OCI-LY3 (cell line): ENCODE measurements at regions not wholly inside any gene's neighbourhood (a gene's known extent, or its start where the extent isn't known, plus 50 kb on each side); places are given as distances from the start of the nearest gene placed in this dataset.

ENCODE experiments used
- H2AFZ ChIP-seq: fragments of 200-600, 300-600 bp; shearing (Covaris generic); 2 replicates; pipeline ENCODE4 v1.6.0; 2014; ENCODE audit warnings: antibody characterized with exemption, low read depth, low read length
- H3K27ac ChIP-seq: fragments of 200-600, 300-600 bp; sonication (generic); 2 replicates; pipeline ENCODE4 v1.5.1; 2014; ENCODE audit warnings: mild to moderate bottlenecking, low read length, moderate library complexity, mixed read lengths
- H3K27me3 ChIP-seq: fragments of 200-600, 300-600 bp; sonication (generic); 2 replicates; pipeline ENCODE4 v1.6.1; 2014; ENCODE audit warnings: low read depth, low read length, mixed read lengths
- H3K36me3 ChIP-seq: fragments of 200-600, 300-600 bp; sonication (generic); replicated peaks from 2 replicates; pipeline ENCODE3; 2014; ENCODE audit warnings: low read depth, low read length, mixed read lengths
- H3K4me1 ChIP-seq: fragments of 300-600, 200-600 bp; sonication (generic); 2 replicates; pipeline ENCODE4 v1.6.1; 2014; ENCODE audit warnings: low read length, mixed read lengths
- H3K4me2 ChIP-seq: fragments of 200-600, 300-600 bp; sonication (generic); 2 replicates; pipeline ENCODE4 v1.6.1; 2014; ENCODE audit warnings: low read length, mixed read lengths
- H3K4me3 ChIP-seq: fragments of 300-600, 200-600 bp; sonication (generic); 2 replicates; pipeline ENCODE4 v1.5.1; 2014; ENCODE audit warnings: antibody characterized with exemption, mild to moderate bottlenecking, low read length, moderate library complexity
- H3K79me2 ChIP-seq: fragments of 300-600, 200-600 bp; shearing (Covaris generic); 2 replicates; pipeline ENCODE4 v1.6.1; 2014; ENCODE audit warnings: mild to moderate bottlenecking, low read length, mixed read lengths
- H3K9ac ChIP-seq: fragments of 300-600, 200-600 bp; shearing (Covaris generic); 2 replicates; pipeline ENCODE4 v1.6.0; 2014; ENCODE audit warnings: mild to moderate bottlenecking, low read length, moderate library complexity
- H3K9me3 ChIP-seq: fragments of 200-600, 300-600 bp; shearing (Covaris generic); 2 replicates; pipeline ENCODE4 v1.6.1; 2014; ENCODE audit warnings: low read length, mixed read lengths; ENCODE audit not compliant: insufficient read depth
- H4K20me1 ChIP-seq: fragments of 200-600, 300-600 bp; sonication (generic); 2 replicates; pipeline ENCODE4 v1.6.1; 2016; ENCODE audit warnings: low read length, mixed read lengths; ENCODE audit not compliant: insufficient read depth
- CTCF ChIP-seq: fragments of 200-600, 300-600 bp; sonication (generic); IDR thresholded peaks from 2 replicates; pipeline ENCODE4 v1.5.1; 2014; ENCODE audit warnings: antibody characterized with exemption, low read length, low read depth
- EZH2phosphoT487 ChIP-seq: fragments of 200-600 bp; shearing (Covaris generic); IDR thresholded peaks from 2 replicates; pipeline ENCODE4 v1.6.1; 2018; ENCODE audit warnings: antibody characterized with exemption, mixed run types, low read depth

- TF ChIP-seq EZH2phosphoT487: no peak
- TF ChIP-seq CTCF: no peak
- no peak overlapping the region for H3K27ac ChIP-seq
- peaks cover 13% of the 10 kb centered on the region for H3K27me3 ChIP-seq
- no peaks in the 10 kb centered on the region for H3K9me3 ChIP-seq
- H4K20me1 ChIP-seq: no peaks in the 10 kb centered on the region
- no peaks in the 10 kb centered on the region for H3K36me3 ChIP-seq
- no peak overlapping the region for H3K9ac ChIP-seq
- H3K4me1 ChIP-seq: no peaks in the 10 kb centered on the region
- no peaks in the 10 kb centered on the region for H3K79me2 ChIP-seq
- H3K4me3 ChIP-seq: no peak overlapping the region
- no peak overlapping the region for H2AFZ ChIP-seq
- no peak overlapping the region for H3K4me2 ChIP-seq
Observed at GRCh38 chr3:68428495-68428894, 503.9 kb downstream of the TAFA4 start.

GRCh38 chr3:68424796-68425460 is 507.4 kb downstream of the TAFA4 start:
- no peaks in the 10 kb centered on the region for H3K4me1 ChIP-seq
- H3K27me3 ChIP-seq: peaks cover 13% of the 10 kb centered on the region
- TF ChIP-seq CTCF (no peak), EZH2phosphoT487 (no peak)
- H3K4me3 ChIP-seq: no peak overlapping the region
- H3K9me3 ChIP-seq: no peaks in the 10 kb centered on the region
- no peaks in the 10 kb centered on the region for H3K79me2 ChIP-seq
- no peak overlapping the region for H3K4me2 ChIP-seq
- no peaks in the 10 kb centered on the region for H3K36me3 ChIP-seq
- H3K27ac ChIP-seq: no peak overlapping the region
- H2AFZ ChIP-seq: no peak overlapping the region
- H3K9ac ChIP-seq: no peak overlapping the region
- no peaks in the 10 kb centered on the region for H4K20me1 ChIP-seq

GRCh38 chr3:68408626-68409025 is 523.7 kb downstream of the TAFA4 start:
- Histone ChIP-seq H3K79me2 (no peaks in the 10 kb centered on the region), H3K27me3 (no peaks in the 10 kb centered on the region), H3K36me3 (no peaks in the 10 kb centered on the region), H3K4me2 (no peak overlapping the region), H3K9ac (no peak overlapping the region), H4K20me1 (no peaks in the 10 kb centered on the region), H3K9me3 (no peaks in the 10 kb centered on the region), H2AFZ (no peak overlapping the region), H3K4me3 (no peak overlapping the region), H3K4me1 (no peaks in the 10 kb centered on the region), H3K27ac (no peak overlapping the region)
- no peak for TF ChIP-seq CTCF
- no peak for TF ChIP-seq EZH2phosphoT487

GRCh38 chr3:68403741-68404140 is 528.6 kb downstream of the TAFA4 start:
- Histone ChIP-seq H3K27me3 (no peaks in the 10 kb centered on the region), H3K36me3 (no peaks in the 10 kb centered on the region), H2AFZ (no peak overlapping the region), H3K9me3 (no peaks in the 10 kb centered on the region), H3K4me2 (no peak overlapping the region), H3K4me1 (no peaks in the 10 kb centered on the region), H3K79me2 (no peaks in the 10 kb centered on the region), H3K27ac (no peak overlapping the region), H4K20me1 (no peaks in the 10 kb centered on the region), H3K9ac (no peak overlapping the region), H3K4me3 (no peak overlapping the region)
- TF ChIP-seq EZH2phosphoT487: no peak
- no peak for TF ChIP-seq CTCF
